H9 (cell line): ENCODE measurements at regions not wholly inside any gene's neighbourhood (a gene's known extent, or its start where the extent isn't known, plus 50 kb on each side); places are given as distances from the start of the nearest gene placed in this dataset.

Experiments used
- DNase-seq: peaks from one replicate; pipeline ENCODE4 v3.0.0-alpha.2; 2017
- H2AFZ ChIP-seq: one replicate; pipeline ENCODE4 v1.6.1; 2013; ENCODE audit warnings: mild to moderate bottlenecking, low read length, control low read depth, moderate library complexity
- H2AK5ac ChIP-seq: 2 replicates; pipeline ENCODE4 v1.6.1; 2013; ENCODE audit warnings: low read length, control low read depth, mixed read lengths; ENCODE audit not compliant: insufficient read length
- H2BK120ac ChIP-seq: one replicate; pipeline ENCODE4 v1.6.1; 2013; ENCODE audit warnings: low read depth, mild to moderate bottlenecking, low read length, control low read depth, inconsistent platforms; ENCODE audit not compliant: poor library complexity, severe bottlenecking
- H2BK12ac ChIP-seq: 2 replicates; pipeline ENCODE4 v1.6.1; 2013; ENCODE audit warnings: low read length, control low read depth, mixed read lengths, low read depth; ENCODE audit not compliant: insufficient read length
- H2BK15ac ChIP-seq: 2 replicates; pipeline ENCODE4 v1.6.1; 2013; ENCODE audit warnings: low read depth, low read length, control low read depth
- H2BK20ac ChIP-seq: one replicate; pipeline ENCODE4 v1.6.1; 2013; ENCODE audit warnings: low read depth, mild to moderate bottlenecking, low read length, control low read depth, inconsistent platforms; ENCODE audit not compliant: poor library complexity, severe bottlenecking
- H2BK5ac ChIP-seq: 2 replicates; pipeline ENCODE4 v1.6.1; 2013; ENCODE audit warnings: low read length, control low read depth, mixed read lengths; ENCODE audit not compliant: insufficient read length
- H3K14ac ChIP-seq: 2 replicates; pipeline ENCODE4 v1.6.1; 2013; ENCODE audit warnings: low read length, control low read depth; ENCODE audit not compliant: insufficient read depth
- H3K18ac ChIP-seq: 2 replicates; pipeline ENCODE4 v1.6.1; 2013; ENCODE audit warnings: low read depth, mild to moderate bottlenecking, mixed read lengths, low read length, control low read depth; ENCODE audit not compliant: insufficient read length
- H3K23ac ChIP-seq: 2 replicates; pipeline ENCODE4 v1.6.1; 2013; ENCODE audit warnings: low read length, control low read depth, mixed read lengths, low read depth; ENCODE audit not compliant: insufficient read length
- H3K23me2 ChIP-seq: 2 replicates; pipeline ENCODE4 v1.6.1; 2013; ENCODE audit warnings: low read depth, mild to moderate bottlenecking, mixed read lengths, low read length, control low read depth; ENCODE audit not compliant: insufficient read length, poor library complexity, severe bottlenecking
- H3K27ac ChIP-seq: 2 replicates; pipeline ENCODE4 v1.5.1; 2013; ENCODE audit warnings: low read length, control low read depth, mixed read lengths, low read depth; ENCODE audit not compliant: insufficient read length
- H3K27me3 ChIP-seq: 2 replicates; pipeline ENCODE4 v1.6.1; 2013; ENCODE audit warnings: low read length, control low read depth, inconsistent platforms; ENCODE audit not compliant: insufficient read depth
- H3K4ac ChIP-seq: 2 replicates; pipeline ENCODE4 v1.6.1; 2013; ENCODE audit warnings: low read depth, mild to moderate bottlenecking, control low read depth, inconsistent platforms, low read length, moderate library complexity
- H3K4me1 ChIP-seq: 2 replicates; pipeline ENCODE4 v1.6.1; 2013; ENCODE audit warnings: low read length, control low read depth, inconsistent platforms; ENCODE audit not compliant: insufficient read depth
- H3K4me2 ChIP-seq: 2 replicates; pipeline ENCODE4 v1.6.1; 2013; ENCODE audit warnings: low read length, control low read depth, mixed read lengths; ENCODE audit not compliant: insufficient read length, insufficient read depth
- H3K56ac ChIP-seq: 2 replicates; pipeline ENCODE4 v1.6.1; 2013; ENCODE audit warnings: low read depth, mild to moderate bottlenecking, mixed read lengths, low read length, control low read depth; ENCODE audit not compliant: insufficient read length
- H3K79me1 ChIP-seq: 2 replicates; pipeline ENCODE4 v1.6.1; 2013; ENCODE audit warnings: low read depth, mild to moderate bottlenecking, moderate library complexity, low read length, control low read depth, inconsistent platforms; ENCODE audit not compliant: insufficient read depth, poor library complexity, severe bottlenecking
- H3K79me2 ChIP-seq: 2 replicates; pipeline ENCODE4 v1.6.1; 2013; ENCODE audit warnings: low read length, control low read depth, inconsistent platforms; ENCODE audit not compliant: insufficient read depth
- H3K9ac ChIP-seq: 2 replicates; pipeline ENCODE4 v1.6.1; 2013; ENCODE audit warnings: low read length, control low read depth, mixed read lengths; ENCODE audit not compliant: insufficient read length; ENCODE audit errors: extremely low read depth
- H3K9me3 ChIP-seq: one replicate; pipeline ENCODE4 v1.6.1; 2013; ENCODE audit warnings: low read depth, low read length, inconsistent platforms; ENCODE audit not compliant: control insufficient read depth
- H3T11ph ChIP-seq: one replicate; pipeline ENCODE4 v1.6.1; 2013; ENCODE audit warnings: mild to moderate bottlenecking, low read length, control low read depth, inconsistent platforms
- H4K20me1 ChIP-seq: one replicate; pipeline ENCODE4 v1.6.1; 2013; ENCODE audit not compliant: control insufficient read depth, insufficient read length, insufficient read depth
- H4K5ac ChIP-seq: 2 replicates; pipeline ENCODE4 v1.6.1; 2013; ENCODE audit warnings: low read depth, mild to moderate bottlenecking, mixed read lengths, low read length, control low read depth; ENCODE audit not compliant: insufficient read length
- H4K8ac ChIP-seq: replicated peaks from 2 replicates; pipeline ENCODE4 v1.6.1; 2013; ENCODE audit warnings: low read length, control low read depth, mixed read lengths, low read depth; ENCODE audit not compliant: insufficient read length
- H4K91ac ChIP-seq: 2 replicates; pipeline ENCODE4 v1.6.1; 2013; ENCODE audit warnings: low read depth, mild to moderate bottlenecking, moderate library complexity, mixed read lengths, low read length, control low read depth; ENCODE audit not compliant: insufficient read length
- H3K27ac Mint-ChIP-seq, 3 experiments: 2 replicates in 2 of 3; 3 replicates in 1 of 3; pipeline ENCODE4 v1.8.0; 2020 to 2021; ENCODE audit warnings: mixed read lengths in 3 of 3, mild to moderate bottlenecking in 1 of 3, moderate library complexity in 1 of 3
- H3K27me3 Mint-ChIP-seq: 2 replicates; pipeline ENCODE4 v1.8.0; 2021; ENCODE audit warnings: low read depth, mild to moderate bottlenecking, moderate library complexity, mixed read lengths
- H3K36me3 Mint-ChIP-seq, 3 experiments: 2 replicates in 2 of 3; 3 replicates in 1 of 3; pipeline ENCODE4 v1.8.0; 2020 to 2021; ENCODE audit warnings: low read depth in 3 of 3, mixed read lengths in 3 of 3; ENCODE audit not compliant: insufficient read depth in 1 of 3
- H3K4me1 Mint-ChIP-seq, 2 experiments: 2 replicates each; pipeline ENCODE4 v1.8.0; 2020; ENCODE audit warnings: mixed read lengths in 2 of 2
- H3K4me3 Mint-ChIP-seq, 2 experiments: 2 replicates in 1 of 2; 3 replicates in 1 of 2; pipeline ENCODE4 v1.8.0; 2020 to 2021; ENCODE audit warnings: mild to moderate bottlenecking in 2 of 2, mixed read lengths in 2 of 2, moderate library complexity in 1 of 2
- H3K9me3 Mint-ChIP-seq, 2 experiments: 2 replicates in 1 of 2; 3 replicates in 1 of 2; pipeline ENCODE4 v1.8.0; 2020; ENCODE audit warnings: mild to moderate bottlenecking in 2 of 2, mixed read lengths in 2 of 2, moderate library complexity in 1 of 2
- CTCF ChIP-seq: fragments of 200-600 bp; sonication (generic); conservative IDR thresholded peaks from 3 replicates; pipeline ENCODE4 v1.8.0; 2021; ENCODE audit warnings: antibody characterized with exemption, mild to moderate bottlenecking
- WGBS: extraction: QIAGEN DNeasy Blood & Tissue Kit; methylation state at CpG from one replicate; pipeline ENCODE4 v1.1.7; 2013; ENCODE audit warnings: missing lambda C conversion rate, low lambda C conversion rate, mixed read lengths; ENCODE audit not compliant: insufficient read length; ENCODE audit errors: extremely low coverage; 5-methylcytosine and 5-hydroxymethylcytosine counted together

GRCh38 chr5:163950248-163950647 lies 444.8 kb downstream of the MAT2B start:
- H3K4me1 ChIP-seq = no peaks in the 10 kb centered on the region
- no peaks in the 10 kb centered on the region for H3K27me3 Mint-ChIP-seq
- H3K4ac ChIP-seq = no peak overlapping the region
- H3K4me1 Mint-ChIP-seq = no peaks in the 10 kb centered on the region
- H3K27me3 ChIP-seq = no peaks in the 10 kb centered on the region
- no peaks in the 10 kb centered on the region; a peak in 1 of 7 replicates for H3K36me3 Mint-ChIP-seq
- no peak overlapping the region for H2BK20ac ChIP-seq
- H2AK5ac ChIP-seq = no peak overlapping the region
- H3T11ph ChIP-seq = no peak overlapping the region
- no peak for TF ChIP-seq CTCF
- no peaks in the 10 kb centered on the region for H3K9me3 Mint-ChIP-seq
- H3K56ac ChIP-seq = no peak overlapping the region
- no peak for DNase-seq
- no peak overlapping the region for H3K4me2 ChIP-seq
- H4K20me1 ChIP-seq = no peaks in the 10 kb centered on the region
- peak overlapping the region; percentile 50 for H3K18ac ChIP-seq
- H2AFZ ChIP-seq = no peak overlapping the region
- H2BK15ac ChIP-seq = no peak overlapping the region
- H3K27ac Mint-ChIP-seq = no peak overlapping the region
- H4K5ac ChIP-seq = no peak overlapping the region
- no peak overlapping the region for H3K4me3 Mint-ChIP-seq
- no peaks in the 10 kb centered on the region for H3K9me3 ChIP-seq
- H3K23me2 ChIP-seq = no peaks in the 10 kb centered on the region
- no peak overlapping the region for H3K23ac ChIP-seq
- no peak overlapping the region for H2BK120ac ChIP-seq
- H2BK12ac ChIP-seq = no peak overlapping the region
- no peak overlapping the region for H3K27ac ChIP-seq
- no peak overlapping the region for H3K9ac ChIP-seq
- no peaks in the 10 kb centered on the region for H3K79me2 ChIP-seq
- H3K79me1 ChIP-seq = no peaks in the 10 kb centered on the region
- WGBS = no CpG with 5 or more reads among the region's 3 CpGs
- H4K91ac ChIP-seq = no peak overlapping the region
- H4K8ac ChIP-seq = peak overlapping the region; percentile 39
- H2BK5ac ChIP-seq = no peak overlapping the region
- peak overlapping the region; percentile 56; the same call in 1 of the 2 replicates for H3K14ac ChIP-seq
